Astrocyte of the spinal cord (primary cell): ENCODE measurements at regions not wholly inside any gene's neighbourhood (a gene's known extent, or its start where the extent isn't known, plus 50 kb on each side); places are given as distances from the start of the nearest gene placed in this dataset.
A peak's percentile ranks its signal among the peaks of the same experiment; 100 is the strongest.

ENCODE experiments used
- DNase-seq: peaks from one replicate; pipeline ENCODE4 v3.0.0; 2011; ENCODE audit warnings: low read depth, low spot score
- H3K4me3 ChIP-seq: 2 replicates; pipeline ENCODE4 v1.5.1; 2011; ENCODE audit warnings: low read depth, mild to moderate bottlenecking, low read length, moderate library complexity
- in situ Hi-C: cut with HindIII; loops from 2 replicates; pipeline ENCODE4 v1.10.0; 2017; ENCODE audit warnings: low sequenced_read_pairs
- TF ChIP-seq, protein P1 (sequence below): IDR thresholded peaks from 2 replicates; pipeline ENCODE4 v1.5.1; 2012; ENCODE audit warnings: low read depth, mild to moderate bottlenecking, low read length, inconsistent platforms

DNA sequence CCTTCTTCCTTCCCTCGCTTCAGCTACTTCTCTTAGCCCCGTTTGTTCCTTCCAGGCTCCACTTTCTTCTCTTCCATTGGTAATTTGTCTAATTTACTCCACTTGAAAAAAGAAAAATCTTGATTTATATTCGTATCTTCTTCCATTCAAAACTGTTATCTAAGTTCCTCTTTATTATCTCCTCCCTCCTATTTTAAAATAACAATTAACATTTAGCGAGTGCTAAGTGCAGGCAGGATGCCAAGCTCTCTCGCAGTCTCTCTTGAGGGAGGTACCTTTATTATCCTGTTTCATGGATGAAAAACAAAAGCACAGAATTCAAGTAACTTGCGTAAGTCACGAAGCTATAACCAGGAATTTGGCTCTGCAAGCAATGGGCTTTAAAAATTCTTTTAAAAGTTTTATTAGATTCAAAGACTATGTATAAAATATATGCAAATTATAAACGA, 418.9 kb upstream of the NAALADL2 start:
- H3K4me3 ChIP-seq = peak overlapping the region; percentile 69
- TF ChIP-seq, protein P1, sequence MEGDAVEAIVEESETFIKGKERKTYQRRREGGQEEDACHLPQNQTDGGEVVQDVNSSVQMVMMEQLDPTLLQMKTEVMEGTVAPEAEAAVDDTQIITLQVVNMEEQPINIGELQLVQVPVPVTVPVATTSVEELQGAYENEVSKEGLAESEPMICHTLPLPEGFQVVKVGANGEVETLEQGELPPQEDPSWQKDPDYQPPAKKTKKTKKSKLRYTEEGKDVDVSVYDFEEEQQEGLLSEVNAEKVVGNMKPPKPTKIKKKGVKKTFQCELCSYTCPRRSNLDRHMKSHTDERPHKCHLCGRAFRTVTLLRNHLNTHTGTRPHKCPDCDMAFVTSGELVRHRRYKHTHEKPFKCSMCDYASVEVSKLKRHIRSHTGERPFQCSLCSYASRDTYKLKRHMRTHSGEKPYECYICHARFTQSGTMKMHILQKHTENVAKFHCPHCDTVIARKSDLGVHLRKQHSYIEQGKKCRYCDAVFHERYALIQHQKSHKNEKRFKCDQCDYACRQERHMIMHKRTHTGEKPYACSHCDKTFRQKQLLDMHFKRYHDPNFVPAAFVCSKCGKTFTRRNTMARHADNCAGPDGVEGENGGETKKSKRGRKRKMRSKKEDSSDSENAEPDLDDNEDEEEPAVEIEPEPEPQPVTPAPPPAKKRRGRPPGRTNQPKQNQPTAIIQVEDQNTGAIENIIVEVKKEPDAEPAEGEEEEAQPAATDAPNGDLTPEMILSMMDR = no peak
- DNase-seq = peak; percentile 86
- in situ Hi-C loops = no loop called here

DNA sequence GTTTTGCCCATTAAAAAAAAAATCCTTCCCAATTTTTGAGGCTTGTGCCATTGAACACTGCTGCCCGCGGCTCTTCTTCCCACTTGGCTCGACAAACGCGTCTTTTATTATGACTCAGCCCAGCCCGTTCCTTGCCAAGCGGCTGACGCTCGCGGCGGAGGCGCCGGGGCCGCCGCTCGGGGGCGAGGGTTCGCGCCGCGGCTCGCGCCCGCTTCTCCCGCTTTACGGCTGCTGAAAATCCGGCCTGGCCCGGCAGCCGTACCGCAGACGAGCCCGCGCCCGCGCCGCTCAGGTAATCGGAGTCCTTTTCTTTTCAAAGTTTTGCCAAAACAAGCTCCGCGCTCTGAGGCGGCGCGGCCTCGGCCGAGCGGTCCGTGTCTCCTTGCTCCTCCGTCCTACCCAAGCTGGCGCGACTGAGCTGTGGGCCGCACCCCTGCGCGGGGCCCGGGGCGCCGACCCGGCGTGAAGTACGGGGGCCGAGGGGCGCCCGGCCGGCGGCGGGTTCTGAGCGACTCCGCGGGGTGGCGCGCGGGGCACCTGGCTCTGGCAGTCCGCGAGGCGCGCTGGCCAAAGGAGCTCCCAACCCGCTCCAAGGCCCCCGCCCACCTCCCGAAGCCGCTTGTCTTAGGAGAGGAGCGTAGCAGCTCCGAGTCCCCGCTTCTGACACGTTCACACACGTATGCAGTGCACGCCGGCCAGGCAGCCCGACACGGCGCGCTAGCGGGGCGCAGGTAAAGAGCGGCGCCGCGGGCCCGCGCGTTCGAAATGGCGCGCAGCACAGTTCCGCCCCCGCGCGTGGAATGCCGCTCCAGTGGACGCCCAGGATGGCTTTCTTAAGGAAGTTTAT, 418.2 kb upstream of the NAALADL2 start:
- peak; percentile 95 for DNase-seq
- TF ChIP-seq, protein P1 = no peak
- peak overlapping the region; percentile 69 for H3K4me3 ChIP-seq
- in situ Hi-C loops = no loop called here

DNA sequence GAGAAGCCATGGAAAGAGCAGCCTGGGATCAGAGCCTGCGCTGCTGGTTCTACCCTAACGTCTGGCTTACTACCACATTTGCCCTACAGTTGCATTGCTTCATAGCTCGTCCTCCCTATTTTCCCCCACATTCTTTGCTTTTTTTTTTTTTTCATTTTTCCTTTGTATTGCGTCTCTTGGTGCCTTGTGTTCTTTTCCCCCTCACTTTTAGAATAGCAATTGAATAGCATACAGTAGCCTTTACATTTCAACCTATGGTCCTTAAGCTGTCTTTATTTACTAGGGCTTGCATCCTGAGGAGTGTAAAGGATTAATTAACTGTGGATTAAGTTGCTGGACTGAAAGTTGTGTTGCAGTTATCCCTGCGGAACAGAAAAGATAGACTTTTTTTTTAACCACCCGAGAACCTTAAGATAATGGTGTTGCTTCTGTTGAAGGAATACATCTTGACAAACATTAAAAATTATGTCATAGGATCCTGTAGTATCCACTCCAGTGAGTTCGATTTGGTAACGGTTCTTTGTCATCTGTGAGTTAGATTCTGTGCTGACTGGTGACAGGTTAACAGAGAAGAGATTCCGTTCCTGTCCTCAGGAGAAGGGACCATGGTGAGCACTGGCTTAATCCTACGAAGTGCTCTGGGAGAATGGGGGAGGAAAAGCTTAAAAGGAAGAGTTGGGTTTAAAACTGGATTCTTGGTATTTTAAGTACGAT, 417.4 kb upstream of the NAALADL2 start:
- in situ Hi-C loops = no loop called here
- TF ChIP-seq, protein P1 = no peak
- peak overlapping the region; percentile 69 for H3K4me3 ChIP-seq
- DNase-seq = peak; percentile 48

DNA sequence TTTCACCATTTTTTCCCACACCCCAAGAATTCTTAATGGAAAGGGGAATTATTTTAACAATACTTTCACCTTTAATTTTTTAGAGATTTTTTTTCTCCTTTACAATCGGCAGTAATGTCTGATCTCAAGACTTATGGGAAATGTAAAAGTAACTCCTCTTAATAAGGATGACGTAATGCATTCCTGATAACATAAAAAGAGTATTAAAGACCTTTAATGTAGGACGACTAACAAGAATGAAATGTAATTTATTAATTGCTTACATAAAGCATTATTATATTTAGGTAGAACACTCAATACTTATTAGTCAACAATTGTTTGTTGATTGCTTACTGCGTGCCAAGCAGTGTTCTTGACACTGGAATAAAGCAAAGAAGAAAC, 416.8 kb upstream of the NAALADL2 start:
- in situ Hi-C loops = no loop called here
- TF ChIP-seq, protein P1 = no peak
- DNase-seq = no peak
- H3K4me3 ChIP-seq = peak overlapping the region; percentile 69

DNA sequence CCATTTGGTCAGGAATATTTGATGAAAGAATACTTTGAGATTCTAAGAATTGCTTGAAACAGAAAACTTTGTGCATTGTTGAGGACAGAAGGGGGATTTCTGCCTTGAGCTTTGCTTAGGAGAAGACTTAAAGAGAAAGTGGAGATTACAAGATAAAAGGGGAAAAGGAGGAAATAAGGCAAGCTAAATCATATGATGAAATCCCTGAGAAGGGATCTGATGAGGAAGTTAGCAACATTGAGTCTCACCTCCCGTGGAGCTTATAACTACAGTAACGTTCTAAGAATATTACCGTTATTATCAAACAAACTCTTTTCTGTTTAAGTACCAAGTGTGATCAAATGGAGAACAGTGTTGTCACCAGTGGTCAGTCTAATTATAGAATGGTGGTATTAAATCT, 414.7 kb upstream of the NAALADL2 start:
- TF ChIP-seq, protein P1 = no peak
- in situ Hi-C loops = no loop called here
- no peak overlapping the region for H3K4me3 ChIP-seq
- DNase-seq = no peak

DNA sequence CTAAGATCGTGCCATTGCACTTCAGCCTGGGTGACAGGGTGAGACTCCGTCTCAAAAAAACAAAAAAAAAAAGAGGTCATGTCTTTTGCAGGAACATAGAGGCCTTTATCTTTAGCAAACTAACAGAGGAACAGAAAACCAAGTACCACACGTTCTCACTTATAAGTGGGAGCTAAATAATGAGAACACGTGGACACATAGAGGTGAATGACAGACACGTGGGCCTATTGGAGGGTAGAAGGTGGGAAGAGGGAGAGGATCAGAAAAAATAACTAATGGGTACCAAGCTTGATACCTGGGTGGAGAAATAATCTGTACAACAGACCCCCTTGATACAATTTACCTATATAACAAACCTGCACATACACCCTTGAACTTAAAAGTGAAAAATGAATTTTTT, 401.4 kb upstream of the NAALADL2 start:
- H3K4me3 ChIP-seq = no peak overlapping the region
- in situ Hi-C loops = no loop called here
- DNase-seq = no peak
- TF ChIP-seq, protein P1 = no peak
